Panc1 (cell line): ENCODE measurements at regions not wholly inside any gene's neighbourhood (a gene's known extent, or its start where the extent isn't known, plus 50 kb on each side); places are given as distances from the start of the nearest gene placed in this dataset.

ENCODE experiments used
- ATAC-seq: fragments of 200-7000 bp; cut with Tn5 transposase; 2 replicates; pipeline ENCODE4 v1.9.1; 2020; ENCODE audit warnings: mild to moderate bottlenecking, moderate library complexity
- BruUV-seq: library from RNA; stranded (reverse); fragments of 400-500 nt; replicated peaks from 2 replicates; lab custom pipeline; 2021; lab: Mats Ljungman, UMichigan
- CTCF ChIA-PET: fragments of 300-600 bp; sonication (Branson Sonifier 250); formaldehyde crosslinking; loops from one replicate; lab custom pipeline; 2022; ENCODE audit warnings: antibody characterized with exemption; lab: Charles Lee
- POLR2A ChIA-PET: fragments of 300-600 bp; sonication (Branson Sonifier 250); formaldehyde crosslinking; loops from one replicate; lab custom pipeline; 2022; ENCODE audit warnings: antibody characterized with exemption; lab: Charles Lee
- DNase-seq: peaks from one replicate; pipeline ENCODE4 v3.0.0-alpha.2; 2010; ENCODE audit warnings: low read depth, low spot score
- H3K27ac ChIP-seq: 2 replicates; pipeline ENCODE4 v1.5.1; 2011; ENCODE audit warnings: mild to moderate bottlenecking, low read length, inconsistent platforms
- H3K27me3 ChIP-seq: fragments of 200-500 bp; sonication (Bioruptor generic); 2 replicates; pipeline ENCODE4 v1.6.0; 2014; ENCODE audit warnings: low read length, inconsistent platforms; ENCODE audit not compliant: control insufficient read depth, insufficient read depth
- H3K36me3 ChIP-seq: fragments of 200-500 bp; sonication (Bioruptor generic); 2 replicates; pipeline ENCODE4 v1.5.1; 2014; ENCODE audit warnings: inconsistent platforms, mild to moderate bottlenecking, low read length, moderate library complexity; ENCODE audit not compliant: control insufficient read depth, insufficient read depth
- H3K4me1 ChIP-seq: 2 replicates; pipeline ENCODE4 v1.5.1; 2011; ENCODE audit warnings: inconsistent platforms, mild to moderate bottlenecking, low read length, moderate library complexity; ENCODE audit not compliant: control insufficient read depth, insufficient read depth
- H3K4me3 ChIP-seq, 2 experiments: 2 replicates each; pipeline ENCODE4 v1.5.1; 2011 to 2012; ENCODE audit warnings: low read depth in 2 of 2, low read length in 2 of 2, mild to moderate bottlenecking in 2 of 2, inconsistent platforms in 1 of 2, moderate library complexity in 1 of 2
- H3K9me3 ChIP-seq: fragments of 200-500 bp; sonication (Bioruptor generic); 2 replicates; pipeline ENCODE4 v1.5.1; 2014; ENCODE audit warnings: low read depth, mild to moderate bottlenecking, inconsistent platforms, low read length, moderate library complexity; ENCODE audit not compliant: control insufficient read depth, insufficient read depth
- POLR2AphosphoS5 ChIP-seq: IDR thresholded peaks from 2 replicates; pipeline ENCODE4 v1.6.1; 2012; ENCODE audit warnings: mild to moderate bottlenecking, low read depth, low read length, moderate library complexity
- SIN3A ChIP-seq: IDR thresholded peaks from 2 replicates; pipeline ENCODE4 v1.6.1; 2012; ENCODE audit warnings: low read depth, mild to moderate bottlenecking, low read length, moderate library complexity, borderline replicate concordance; ENCODE audit not compliant: insufficient read depth
- TCF7L2 ChIP-seq: IDR thresholded peaks from 2 replicates; pipeline ENCODE4 v1.6.1; 2011; ENCODE audit warnings: mild to moderate bottlenecking, low read depth, low read length, inconsistent platforms
- in situ Hi-C: cut with HindIII; loops from 2 replicates; pipeline ENCODE4 v1.10.0; 2016; ENCODE audit warnings: low sequenced_read_pairs, low pct_unique_long_range_greater_than_20kb
- intact Hi-C: fragments of 100-400 bp; cut with micrococcal nuclease; formaldehyde crosslinking; loops from one replicate; pipeline ENCODE4 v1.10.0; 2022; ENCODE audit not compliant: unreplicated experiment
- TF ChIP-seq, protein P1 (sequence below), 2 experiments: IDR thresholded peaks; 2 replicates each; pipeline ENCODE4 v1.6.1; 2011 to 2012; ENCODE audit warnings: low read depth in 2 of 2, control low read depth in 1 of 2, low read length in 1 of 2, mild to moderate bottlenecking in 1 of 2, moderate library complexity in 1 of 2; ENCODE audit not compliant: insufficient read depth in 1 of 2
- TF ChIP-seq, protein P2 (sequence below): fragments of 450-650 bp; IDR thresholded peaks from 2 replicates; pipeline ENCODE4 v1.5.1; 2017; ENCODE audit warnings: mild to moderate bottlenecking

DNA sequence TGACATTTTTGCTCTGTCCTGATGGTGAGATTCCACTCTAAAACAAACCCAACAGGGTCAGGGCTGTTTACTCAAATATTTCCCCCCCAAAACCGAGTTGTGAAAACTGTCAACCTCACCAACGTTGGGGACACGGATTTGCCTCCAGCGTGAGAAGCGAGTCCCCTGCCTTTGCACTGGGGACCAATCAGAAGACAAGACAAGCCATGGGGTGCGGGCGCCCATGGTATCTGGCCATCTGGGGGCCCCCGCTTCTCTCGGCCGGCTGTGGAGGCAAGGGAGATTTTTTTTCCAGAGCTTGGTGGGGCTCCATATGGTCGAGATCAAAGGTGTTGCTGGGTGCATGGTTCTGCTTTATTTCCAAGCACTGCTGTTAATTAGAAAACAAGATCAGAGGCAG is 272.1 kb downstream of the BCL11B start:
- in situ Hi-C loops = no loop called here

DNA sequence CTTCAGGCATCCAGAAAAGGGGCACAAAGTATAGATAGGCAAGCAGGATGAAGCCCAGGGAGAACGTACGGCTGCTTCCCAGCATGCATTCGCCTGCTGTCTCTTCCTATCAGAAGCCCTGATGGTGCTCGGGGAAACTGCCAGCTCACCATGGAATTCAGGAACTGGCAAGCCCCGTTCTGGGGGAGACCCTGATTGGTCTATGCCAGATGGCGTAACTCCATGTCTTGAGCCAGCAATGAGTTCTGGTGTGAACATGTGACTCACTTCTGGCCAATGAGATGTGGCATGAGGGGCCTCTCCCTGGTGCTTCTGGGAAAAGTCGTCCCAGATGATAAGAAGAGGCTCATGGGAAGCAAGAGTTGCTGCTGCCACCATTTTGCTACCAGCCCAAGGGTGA is 270.8 kb downstream of the BCL11B start:
- no peaks in the 10 kb centered on the region for H3K27me3 ChIP-seq
- no peak overlapping the region for H3K27ac ChIP-seq
- BruUV-seq = no TSS peak
- no peaks in the 10 kb centered on the region for H3K36me3 ChIP-seq
- ChIA-PET CTCF (no interaction called here), POLR2A (no interaction called here)
- TF ChIP-seq, protein P1, sequence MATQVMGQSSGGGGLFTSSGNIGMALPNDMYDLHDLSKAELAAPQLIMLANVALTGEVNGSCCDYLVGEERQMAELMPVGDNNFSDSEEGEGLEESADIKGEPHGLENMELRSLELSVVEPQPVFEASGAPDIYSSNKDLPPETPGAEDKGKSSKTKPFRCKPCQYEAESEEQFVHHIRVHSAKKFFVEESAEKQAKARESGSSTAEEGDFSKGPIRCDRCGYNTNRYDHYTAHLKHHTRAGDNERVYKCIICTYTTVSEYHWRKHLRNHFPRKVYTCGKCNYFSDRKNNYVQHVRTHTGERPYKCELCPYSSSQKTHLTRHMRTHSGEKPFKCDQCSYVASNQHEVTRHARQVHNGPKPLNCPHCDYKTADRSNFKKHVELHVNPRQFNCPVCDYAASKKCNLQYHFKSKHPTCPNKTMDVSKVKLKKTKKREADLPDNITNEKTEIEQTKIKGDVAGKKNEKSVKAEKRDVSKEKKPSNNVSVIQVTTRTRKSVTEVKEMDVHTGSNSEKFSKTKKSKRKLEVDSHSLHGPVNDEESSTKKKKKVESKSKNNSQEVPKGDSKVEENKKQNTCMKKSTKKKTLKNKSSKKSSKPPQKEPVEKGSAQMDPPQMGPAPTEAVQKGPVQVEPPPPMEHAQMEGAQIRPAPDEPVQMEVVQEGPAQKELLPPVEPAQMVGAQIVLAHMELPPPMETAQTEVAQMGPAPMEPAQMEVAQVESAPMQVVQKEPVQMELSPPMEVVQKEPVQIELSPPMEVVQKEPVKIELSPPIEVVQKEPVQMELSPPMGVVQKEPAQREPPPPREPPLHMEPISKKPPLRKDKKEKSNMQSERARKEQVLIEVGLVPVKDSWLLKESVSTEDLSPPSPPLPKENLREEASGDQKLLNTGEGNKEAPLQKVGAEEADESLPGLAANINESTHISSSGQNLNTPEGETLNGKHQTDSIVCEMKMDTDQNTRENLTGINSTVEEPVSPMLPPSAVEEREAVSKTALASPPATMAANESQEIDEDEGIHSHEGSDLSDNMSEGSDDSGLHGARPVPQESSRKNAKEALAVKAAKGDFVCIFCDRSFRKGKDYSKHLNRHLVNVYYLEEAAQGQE (IDR thresholded peaks at IDR 0.05; ENCODE audit: insufficient read depth in 1 of 2, low read depth in 2 of 2, low read length in 1 of 2) = no peak
- no peak for TF ChIP-seq POLR2AphosphoS5
- TF ChIP-seq SIN3A = no peak
- TF ChIP-seq, protein P2, sequence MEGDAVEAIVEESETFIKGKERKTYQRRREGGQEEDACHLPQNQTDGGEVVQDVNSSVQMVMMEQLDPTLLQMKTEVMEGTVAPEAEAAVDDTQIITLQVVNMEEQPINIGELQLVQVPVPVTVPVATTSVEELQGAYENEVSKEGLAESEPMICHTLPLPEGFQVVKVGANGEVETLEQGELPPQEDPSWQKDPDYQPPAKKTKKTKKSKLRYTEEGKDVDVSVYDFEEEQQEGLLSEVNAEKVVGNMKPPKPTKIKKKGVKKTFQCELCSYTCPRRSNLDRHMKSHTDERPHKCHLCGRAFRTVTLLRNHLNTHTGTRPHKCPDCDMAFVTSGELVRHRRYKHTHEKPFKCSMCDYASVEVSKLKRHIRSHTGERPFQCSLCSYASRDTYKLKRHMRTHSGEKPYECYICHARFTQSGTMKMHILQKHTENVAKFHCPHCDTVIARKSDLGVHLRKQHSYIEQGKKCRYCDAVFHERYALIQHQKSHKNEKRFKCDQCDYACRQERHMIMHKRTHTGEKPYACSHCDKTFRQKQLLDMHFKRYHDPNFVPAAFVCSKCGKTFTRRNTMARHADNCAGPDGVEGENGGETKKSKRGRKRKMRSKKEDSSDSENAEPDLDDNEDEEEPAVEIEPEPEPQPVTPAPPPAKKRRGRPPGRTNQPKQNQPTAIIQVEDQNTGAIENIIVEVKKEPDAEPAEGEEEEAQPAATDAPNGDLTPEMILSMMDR = no peak
- TF ChIP-seq TCF7L2 = no peak
- intact Hi-C loops (no loop called here), in situ Hi-C loops (no loop called here)
- no peaks in the 10 kb centered on the region for H3K9me3 ChIP-seq
- DNase-seq (no peak), ATAC-seq (no peak)
- H3K4me3 ChIP-seq = no peak overlapping the region
- H3K4me1 ChIP-seq = no peaks in the 10 kb centered on the region

More for the DNA sequence above, 272.1 kb downstream of the BCL11B start:
- ChIA-PET POLR2A (no interaction called here), CTCF (no interaction called here)
- Histone ChIP-seq H3K4me1 (no peaks in the 10 kb centered on the region), H3K27ac (no peak overlapping the region), H3K36me3 (no peaks in the 10 kb centered on the region), H3K4me3 (no peak overlapping the region), H3K9me3 (no peaks in the 10 kb centered on the region), H3K27me3 (no peaks in the 10 kb centered on the region)
- intact Hi-C loops = no loop called here
- BruUV-seq = no TSS peak
- ATAC-seq (no peak), DNase-seq (no peak)
- TF ChIP-seq POLR2AphosphoS5 (no peak), TCF7L2 (no peak), SIN3A (no peak)
- TF ChIP-seq, protein P2 = no peak
- TF ChIP-seq, protein P1 (IDR thresholded peaks at IDR 0.05; ENCODE audit: insufficient read depth in 1 of 2, low read depth in 2 of 2, low read length in 1 of 2) = no peak
